Upper lobe of left lung (tissue), 4 donors: ENCODE measurements at regions not wholly inside any gene's neighbourhood (a gene's known extent, or its start where the extent isn't known, plus 50 kb on each side); places are given as distances from the start of the nearest gene placed in this dataset.

ENCODE experiments used
- EP300 ChIP-seq, 4 donors: sonication (generic); formaldehyde crosslinking; IDR thresholded peaks; one replicate each; pipeline ENCODE4 v1.5.1; 2017; ENCODE audit warnings: antibody characterized with exemption in 4 of 4, control low read depth in 2 of 4
- POLR2A ChIP-seq, 4 donors: fragments of 450-650 bp; IDR thresholded peaks; one replicate each; pipeline ENCODE4 v1.5.1; 2016 to 2017; ENCODE audit warnings: antibody characterized with exemption in 4 of 4, mild to moderate bottlenecking in 2 of 4
- POLR2AphosphoS5 ChIP-seq, 2 donors: sonication (generic); formaldehyde crosslinking; IDR thresholded peaks; one replicate each; pipeline ENCODE4 v1.5.1; 2017; ENCODE audit warnings: antibody characterized with exemption in 2 of 2
- TF ChIP-seq, protein P1 (sequence below), 6 experiments: fragments of 450-650 bp in 4 of 6; fragments of 200-600 bp in 2 of 6; sonication (generic) in 2 of 6; IDR thresholded peaks; one replicate each; pipeline ENCODE4 v1.5.1; 2016 to 2019; ENCODE audit warnings: antibody characterized with exemption in 6 of 6

DNA sequence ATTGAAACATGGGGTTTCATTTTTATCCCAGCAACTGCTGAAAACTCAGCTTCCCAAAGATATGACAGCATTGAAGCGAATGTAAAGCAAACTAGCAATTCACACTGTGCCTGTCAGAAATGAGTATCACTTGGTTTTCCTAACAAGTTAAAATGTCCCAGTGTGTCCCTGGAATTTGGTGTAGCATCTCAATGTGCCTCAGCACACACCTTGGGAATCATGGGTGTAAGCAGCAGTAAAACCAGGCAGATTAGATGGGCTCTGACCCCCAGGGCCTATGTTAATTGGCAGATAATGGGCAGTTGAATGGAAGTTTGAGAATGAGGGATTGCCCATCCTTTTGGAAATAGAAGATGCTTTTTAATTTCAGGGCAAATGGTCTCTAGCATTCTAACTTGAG lies 784.9 kb upstream of the LRRC4C start:
- TF ChIP-seq, protein P1, sequence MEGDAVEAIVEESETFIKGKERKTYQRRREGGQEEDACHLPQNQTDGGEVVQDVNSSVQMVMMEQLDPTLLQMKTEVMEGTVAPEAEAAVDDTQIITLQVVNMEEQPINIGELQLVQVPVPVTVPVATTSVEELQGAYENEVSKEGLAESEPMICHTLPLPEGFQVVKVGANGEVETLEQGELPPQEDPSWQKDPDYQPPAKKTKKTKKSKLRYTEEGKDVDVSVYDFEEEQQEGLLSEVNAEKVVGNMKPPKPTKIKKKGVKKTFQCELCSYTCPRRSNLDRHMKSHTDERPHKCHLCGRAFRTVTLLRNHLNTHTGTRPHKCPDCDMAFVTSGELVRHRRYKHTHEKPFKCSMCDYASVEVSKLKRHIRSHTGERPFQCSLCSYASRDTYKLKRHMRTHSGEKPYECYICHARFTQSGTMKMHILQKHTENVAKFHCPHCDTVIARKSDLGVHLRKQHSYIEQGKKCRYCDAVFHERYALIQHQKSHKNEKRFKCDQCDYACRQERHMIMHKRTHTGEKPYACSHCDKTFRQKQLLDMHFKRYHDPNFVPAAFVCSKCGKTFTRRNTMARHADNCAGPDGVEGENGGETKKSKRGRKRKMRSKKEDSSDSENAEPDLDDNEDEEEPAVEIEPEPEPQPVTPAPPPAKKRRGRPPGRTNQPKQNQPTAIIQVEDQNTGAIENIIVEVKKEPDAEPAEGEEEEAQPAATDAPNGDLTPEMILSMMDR (IDR thresholded peaks at IDR 0.05): no peak
- TF ChIP-seq EP300 (IDR thresholded peaks at IDR 0.05) (no peak), POLR2A (IDR thresholded peaks at IDR 0.05) (no peak), POLR2AphosphoS5 (IDR thresholded peaks at IDR 0.05) (no peak)
